ENCODE measurements at regions not wholly inside any gene's neighbourhood (a gene's known extent, or its start where the extent isn't known, plus 50 kb on each side); places are given as distances from the start of the nearest gene placed in this dataset.
"Not testable (repeated sequence)": the region's sequence is repeated elsewhere in the genome, so short reads cannot be mapped to it uniquely, and the experiment has no call there.

GRCh38 chr4:155047755-155048154 is 160.7 kb upstream of the NPY2R start:
- TF ChIP-seq CTCF (IDR thresholded peaks at IDR 0.05; ENCODE audit: insufficient read depth, missing control alignments): no peak
- DNase-seq (ENCODE audit: insufficient read length, low spot score) (no peak), FAIRE-seq (no peak)

GRCh38 chr4:155054042-155054441 is 154.4 kb upstream of the NPY2R start:
- not testable (repeated sequence) for FAIRE-seq

GRCh38 chr4:155060419-155060818 is 148.0 kb upstream of the NPY2R start:
- no peak for TF ChIP-seq CTCF (IDR thresholded peaks at IDR 0.05; ENCODE audit: insufficient read depth, missing control alignments)
- DNase-seq (ENCODE audit: insufficient read length, low spot score) (no peak), FAIRE-seq (no peak)

More at GRCh38 chr4:155054042-155054441, 154.4 kb upstream of the NPY2R start:
- DNase-seq (ENCODE audit: insufficient read length, low spot score): not testable (repeated sequence)

GRCh38 chr4:155060873-155061272 is 147.6 kb upstream of the NPY2R start:
- FAIRE-seq (no peak), DNase-seq (ENCODE audit: insufficient read length, low spot score) (no peak)
- TF ChIP-seq CTCF (IDR thresholded peaks at IDR 0.05; ENCODE audit: insufficient read depth, missing control alignments): no peak

- no peak for TF ChIP-seq CTCF (IDR thresholded peaks at IDR 0.05; ENCODE audit: insufficient read depth, missing control alignments)
- DNase-seq (ENCODE audit: insufficient read length, low spot score) (no peak), FAIRE-seq (no peak)
Measured at GRCh38 chr4:155062948-155063347, 145.5 kb upstream of the NPY2R start.

- FAIRE-seq; DNase-seq (ENCODE audit: insufficient read length, low spot score): not testable (repeated sequence)
Measured at GRCh38 chr4:155064934-155065333, 143.5 kb upstream of the NPY2R start.

GRCh38 chr4:155066871-155067270 is 141.6 kb upstream of the NPY2R start:
- DNase-seq (ENCODE audit: insufficient read length, low spot score) (no peak), FAIRE-seq (no peak)
- no peak for TF ChIP-seq CTCF (IDR thresholded peaks at IDR 0.05; ENCODE audit: insufficient read depth, missing control alignments)

GRCh38 chr4:155071962-155072361 is 136.5 kb upstream of the NPY2R start:
- DNase-seq (ENCODE audit: insufficient read length, low spot score) (no peak), FAIRE-seq (no peak)
- TF ChIP-seq CTCF (IDR thresholded peaks at IDR 0.05; ENCODE audit: insufficient read depth, missing control alignments): no peak
